HG02981 (cell line): ENCODE measurements at regions not wholly inside any gene's neighbourhood (a gene's known extent, or its start where the extent isn't known, plus 50 kb on each side); places are given as distances from the start of the nearest gene placed in this dataset.
"Not testable (repeated sequence)": the region's sequence is repeated elsewhere in the genome, so short reads cannot be mapped to it uniquely, and the experiment has no call there.

ENCODE experiments used
- ATAC-seq: cut with Tn5 transposase; IDR thresholded peaks from one replicate; pipeline ENCODE4 v1.9.1; 2021; ENCODE audit warnings: mild to moderate bottlenecking, moderate library complexity; ENCODE audit not compliant: unreplicated experiment

DNA sequence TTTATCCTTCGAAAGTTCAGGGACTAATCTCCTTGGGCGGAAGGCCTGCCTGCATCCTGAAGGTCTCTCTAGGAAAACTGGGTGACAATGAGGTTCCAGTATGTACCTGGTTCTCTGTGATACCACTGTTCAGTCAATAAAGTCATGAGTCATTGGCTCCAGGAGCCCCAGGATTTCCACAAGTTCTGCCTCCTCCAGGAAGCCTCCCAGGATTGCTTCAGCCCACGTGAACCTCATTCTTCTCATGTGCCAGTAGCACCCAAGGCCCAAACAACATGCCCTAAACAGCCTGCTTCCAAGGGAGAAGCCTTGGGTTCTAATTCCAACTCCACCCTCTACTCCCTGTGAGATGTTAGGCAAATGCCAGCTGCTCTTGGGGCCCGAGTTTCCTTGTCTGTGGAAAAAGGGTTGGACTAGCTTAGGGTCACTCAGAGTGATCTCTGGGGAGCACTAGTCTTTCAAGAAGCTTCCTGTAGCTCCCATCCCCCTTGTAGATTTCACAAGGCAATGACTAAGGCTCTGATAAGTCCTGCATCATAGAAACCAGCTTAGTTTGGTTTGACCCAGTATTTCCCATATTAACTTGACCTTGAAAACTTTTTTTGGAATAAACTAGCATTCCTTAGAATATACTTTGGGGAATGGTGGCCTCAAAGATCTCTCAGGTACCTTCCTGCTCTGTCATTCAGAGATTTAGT is 118.3 kb upstream of the ATP2B2 start:
- ATAC-seq: no peak

DNA sequence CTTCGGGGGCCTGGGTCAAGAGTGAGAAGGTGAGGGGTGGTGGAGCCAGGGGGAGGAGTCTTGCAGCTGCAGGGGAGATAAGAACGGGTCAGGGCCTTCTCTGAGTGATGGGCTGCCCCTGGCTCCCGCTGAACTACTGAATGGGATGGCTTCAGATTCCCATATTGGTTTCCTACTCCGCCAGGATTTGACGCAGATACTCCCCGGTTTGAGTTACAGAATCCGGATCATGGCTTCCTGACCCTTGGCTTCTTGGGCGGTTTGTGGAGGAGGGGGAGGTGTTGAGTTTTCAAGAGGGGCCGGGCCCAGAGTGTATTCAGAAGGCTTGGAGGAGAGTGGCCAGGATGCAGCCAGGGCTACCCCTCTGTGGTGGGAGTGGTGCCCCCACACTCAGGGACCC is 119.9 kb upstream of the ATP2B2 start:
- no peak for ATAC-seq

GRCh38 chr3:10627884-10628572 is 122.6 kb upstream of the ATP2B2 start:
- ATAC-seq: no peak

DNA sequence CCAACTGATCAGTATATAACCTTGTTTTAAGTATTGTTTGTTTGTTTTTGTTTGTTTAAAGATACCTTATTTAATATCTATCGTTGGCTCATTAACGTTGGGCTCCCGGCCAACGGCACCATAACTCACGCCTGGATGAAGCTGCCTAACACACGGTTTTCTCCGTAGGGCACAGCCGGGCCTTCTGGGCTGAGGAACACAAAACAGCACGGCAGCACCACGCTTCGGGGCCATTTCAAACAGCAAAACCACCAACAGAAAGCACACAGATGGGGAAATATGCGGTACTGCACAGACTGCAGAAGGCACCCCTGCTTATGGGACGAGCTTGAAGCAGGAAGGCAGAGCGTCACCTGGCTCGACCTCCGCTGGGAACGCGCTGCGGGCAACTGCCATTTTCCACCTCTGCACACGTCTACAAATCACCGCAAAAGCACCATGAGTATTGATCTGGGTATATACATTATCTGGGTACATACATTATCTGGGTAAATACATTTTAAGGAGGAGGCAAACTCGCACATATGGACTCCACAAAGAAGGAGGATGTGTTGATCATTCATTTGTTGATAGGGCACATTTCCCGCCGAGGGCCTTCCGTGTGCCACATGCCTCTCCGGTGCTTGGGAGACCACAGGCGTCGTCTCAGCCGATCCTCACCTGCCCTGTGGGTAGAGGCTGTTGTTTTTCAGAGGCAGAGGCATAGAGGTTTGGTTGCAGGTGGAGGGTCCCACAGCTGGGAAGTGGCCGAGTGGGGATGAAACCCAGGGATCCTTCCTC is 123.7 kb upstream of the ATP2B2 start:
- no peak for ATAC-seq

DNA sequence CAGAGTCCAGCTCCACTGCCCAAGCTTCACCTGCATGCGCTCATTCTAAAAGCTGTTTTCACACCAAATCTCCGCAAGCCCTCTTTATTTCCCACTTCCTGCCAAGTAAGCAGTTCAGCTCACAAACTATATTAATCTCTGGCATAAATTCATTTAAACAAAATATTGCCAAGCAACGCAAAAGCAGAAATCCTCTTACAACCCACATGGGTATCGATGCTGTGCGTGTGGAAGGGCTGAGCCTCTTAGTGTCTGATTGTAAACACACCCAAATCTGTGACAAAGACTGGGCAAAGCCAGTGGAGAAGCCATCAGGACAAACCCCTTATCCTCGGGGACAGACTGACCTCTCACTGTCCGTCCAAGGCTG is 124.3 kb upstream of the ATP2B2 start:
- ATAC-seq: no peak

DNA sequence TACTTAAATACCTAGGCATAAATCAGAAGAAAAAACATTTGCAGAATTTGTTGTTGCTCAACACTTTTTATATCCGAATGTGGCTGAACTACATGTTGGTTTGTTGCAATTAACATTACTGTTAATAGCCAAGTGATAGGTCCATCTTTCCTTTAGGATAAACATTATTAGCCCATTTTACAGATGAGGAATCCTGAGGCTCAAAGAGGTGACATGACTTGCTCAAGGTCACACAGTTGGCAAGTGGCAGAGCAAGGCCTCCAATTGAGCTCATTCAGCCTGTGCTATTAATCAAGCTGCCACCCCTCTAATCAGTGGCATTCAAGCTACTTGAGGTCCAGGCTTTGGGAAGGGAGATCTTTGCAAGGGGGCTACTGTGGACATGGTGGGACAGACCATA is 125.8 kb upstream of the ATP2B2 start:
- ATAC-seq: no peak

DNA sequence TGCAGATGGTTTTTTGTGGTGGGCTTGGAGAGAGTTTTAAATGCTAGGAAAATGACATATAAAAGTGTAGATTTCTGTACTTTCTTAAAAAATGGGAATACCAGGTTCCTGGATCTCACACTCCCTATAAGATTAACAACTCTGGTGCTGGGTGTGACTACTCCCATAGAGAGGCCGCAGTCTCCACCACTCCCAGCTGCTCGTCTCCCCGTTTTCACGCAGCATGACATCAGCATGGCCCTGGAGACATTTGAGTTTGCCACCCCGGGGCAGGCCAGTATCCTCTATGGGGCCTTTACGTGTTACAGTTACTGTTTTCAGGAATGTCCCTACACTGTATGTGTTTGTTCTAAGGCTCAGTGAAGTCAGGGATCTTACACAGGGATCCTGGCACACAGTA is 126.7 kb upstream of the ATP2B2 start:
- no peak for ATAC-seq

GRCh38 chr3:10632741-10633140 is 127.4 kb upstream of the ATP2B2 start:
- ATAC-seq: no peak

DNA sequence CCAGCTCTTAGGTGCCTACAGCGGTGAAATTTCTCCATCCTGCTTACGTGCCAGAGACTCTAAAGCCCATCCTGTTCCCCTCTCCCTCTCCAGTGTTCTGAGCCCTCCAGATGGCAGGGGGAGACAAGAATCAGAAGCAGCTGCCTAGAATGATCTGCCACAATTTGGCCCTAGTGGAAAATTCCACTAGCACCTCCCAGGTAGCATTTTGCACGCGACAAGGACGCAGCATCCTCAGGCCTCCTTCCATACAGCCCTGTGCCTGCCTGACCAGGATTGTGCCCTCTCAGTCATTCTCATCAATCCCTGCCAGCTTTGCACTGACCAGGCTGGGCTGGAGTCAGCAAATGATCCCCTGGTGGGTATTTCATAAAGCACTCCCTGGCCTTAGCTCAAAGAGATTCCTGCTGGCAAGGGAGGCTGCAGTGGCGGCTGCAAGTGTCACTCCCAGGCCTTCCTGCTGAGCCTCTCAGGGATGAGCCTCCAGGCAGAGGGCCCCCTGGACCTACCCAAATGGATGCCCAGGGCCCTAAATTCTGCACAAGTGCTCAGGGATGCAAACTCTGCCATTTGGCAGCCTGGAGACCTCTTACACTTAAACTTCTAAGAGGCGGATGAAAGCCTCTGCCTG is 130.2 kb upstream of the ATP2B2 start:
- ATAC-seq: no peak

- ATAC-seq: no peak
These were observed 132.0 kb upstream of the ATP2B2 start for GRCh38 chr3:10637342-10637741.

DNA sequence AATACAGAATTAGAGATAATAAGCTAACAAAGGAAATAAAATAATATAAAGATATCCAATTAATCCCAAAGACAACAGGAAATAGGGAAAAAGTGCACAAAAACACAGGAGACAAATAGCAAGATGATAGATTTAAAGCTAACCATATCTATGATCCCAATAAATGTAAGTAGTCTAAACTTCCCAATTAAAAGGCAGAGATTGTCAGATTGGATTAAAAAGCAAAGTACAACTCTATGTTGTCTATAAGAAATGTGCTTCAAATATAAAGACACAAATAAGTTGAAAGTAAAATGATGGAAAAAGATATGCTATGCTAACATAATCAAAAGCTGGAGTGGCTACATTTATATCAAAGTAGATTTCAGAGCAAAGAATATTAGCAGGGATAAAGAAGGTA is 133.1 kb upstream of the ATP2B2 start:
- ATAC-seq: no peak

GRCh38 chr3:10641760-10642159 is 136.4 kb upstream of the ATP2B2 start:
- no peak for ATAC-seq

GRCh38 chr3:10644189-10644588 is 138.8 kb upstream of the ATP2B2 start:
- ATAC-seq: no peak

- ATAC-seq: no peak
These were observed 140.4 kb upstream of the ATP2B2 start for GRCh38 chr3:10645800-10646199.

DNA sequence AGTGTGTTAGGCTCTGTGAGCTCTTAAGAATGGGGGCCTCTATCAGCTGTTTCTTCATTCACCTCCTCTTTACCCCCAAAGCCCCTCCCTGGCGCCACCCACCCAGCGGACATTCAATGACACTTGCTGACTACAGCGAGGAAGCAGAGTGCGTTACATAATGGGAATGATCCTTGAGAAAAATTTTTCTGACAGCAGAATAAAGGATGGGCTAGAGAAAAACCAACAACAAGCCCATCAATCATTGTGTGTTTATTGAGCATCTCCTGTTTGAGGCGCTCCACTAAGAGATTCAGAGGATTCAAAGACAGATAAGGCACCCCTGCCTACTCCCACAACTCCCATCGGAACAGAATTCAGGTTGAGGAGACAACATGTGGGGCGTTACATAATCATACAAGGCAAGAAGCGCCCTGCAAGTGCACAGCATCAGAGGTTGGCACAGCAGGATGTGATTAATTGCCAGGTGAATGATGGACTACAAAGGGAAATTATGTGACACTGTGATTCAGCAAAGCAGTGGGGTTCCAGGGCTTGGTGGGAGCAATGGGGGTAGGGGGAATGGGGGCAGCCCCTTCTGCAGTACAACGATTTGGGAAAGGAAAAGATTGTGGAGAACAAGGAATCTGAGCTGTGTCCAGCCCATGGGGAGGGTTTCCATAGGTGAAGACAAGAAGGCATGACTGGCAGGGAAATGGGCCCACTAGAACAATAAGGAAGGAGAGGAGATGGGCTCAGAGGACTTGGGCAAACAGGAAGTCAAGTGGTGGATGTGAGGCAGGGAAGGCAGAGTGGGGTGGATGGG is 141.3 kb upstream of the ATP2B2 start:
- ATAC-seq: no peak

DNA sequence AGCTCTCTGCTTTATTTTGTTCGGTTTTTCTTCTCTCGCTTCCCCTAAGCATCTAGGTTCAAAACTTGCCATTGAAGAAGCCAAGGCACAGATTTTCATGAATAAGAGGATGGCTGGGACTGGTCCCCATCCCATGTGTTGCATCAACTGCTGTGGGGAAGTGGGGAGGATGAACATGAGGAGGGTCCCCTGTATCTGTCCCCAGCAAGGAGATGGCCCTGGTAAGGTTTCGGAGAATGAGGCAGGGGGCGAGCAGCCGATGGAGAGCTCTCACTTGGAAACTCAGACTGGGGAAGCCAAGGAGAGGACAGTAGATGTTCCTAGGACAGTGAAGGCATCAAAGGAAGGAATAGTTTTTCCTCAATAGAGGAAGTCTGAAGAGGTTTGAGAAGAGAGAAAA is 142.0 kb upstream of the ATP2B2 start:
- ATAC-seq: no peak

- no peak for ATAC-seq
These were observed 142.8 kb upstream of the ATP2B2 start for GRCh38 chr3:10648181-10648580.

GRCh38 chr3:10649463-10649862 is 144.1 kb upstream of the ATP2B2 start:
- not testable (repeated sequence) for ATAC-seq

- ATAC-seq: no peak
These were observed 146.1 kb upstream of the ATP2B2 start for GRCh38 chr3:10651506-10651905.

DNA sequence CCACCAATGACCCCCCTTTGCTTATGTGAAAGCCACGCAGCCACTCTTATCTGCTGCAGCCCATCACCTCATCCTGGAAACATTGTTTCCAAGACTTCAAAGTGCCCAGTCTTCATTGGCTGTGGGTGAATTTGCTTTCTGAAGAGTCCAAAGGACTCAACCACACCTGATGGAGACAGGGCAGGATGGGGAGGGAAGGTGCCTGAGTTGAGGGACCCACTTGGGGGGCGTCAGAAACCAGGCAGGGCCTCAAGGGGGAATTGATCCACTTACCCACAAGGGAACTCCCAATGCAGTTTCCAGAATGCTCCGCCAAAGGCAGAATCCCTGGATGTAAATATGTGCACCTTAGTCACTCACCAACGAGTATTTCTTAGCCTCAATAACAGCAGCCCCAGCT is 147.9 kb upstream of the ATP2B2 start:
- ATAC-seq: no peak
